NCI-H1105 treated with DMSO at 0.1 percent for 48 hours (cell line): ENCODE measurements at regions not wholly inside any gene's neighbourhood (a gene's known extent, or its start where the extent isn't known, plus 50 kb on each side); places are given as distances from the start of the nearest gene placed in this dataset.
A peak's percentile ranks its signal among the peaks of the same experiment; 100 is the strongest.

ENCODE experiments used
- DNase-seq: peaks from one replicate; lab custom pipeline; 2025; lab: John Stamatoyannopoulos, UW

DNA sequence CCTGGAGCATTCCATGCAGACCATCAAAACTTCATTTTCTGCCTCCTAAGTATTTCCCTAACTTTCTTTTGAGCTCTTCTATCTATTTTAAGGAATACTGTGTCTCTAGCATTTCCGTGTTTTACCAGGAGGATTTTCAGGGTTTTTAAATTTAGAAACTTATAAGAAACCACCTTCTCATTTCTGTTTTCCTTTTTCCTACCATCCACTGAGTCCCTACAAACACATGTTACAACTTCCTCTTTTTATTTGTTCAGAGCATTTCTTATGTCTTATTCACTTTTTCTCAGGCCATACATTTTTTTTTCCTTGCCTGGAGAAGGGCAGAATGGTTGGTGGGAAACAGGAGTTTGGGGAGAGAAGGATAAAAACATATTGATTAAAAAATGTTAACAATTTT, 130.0 kb upstream of the BMP5 start:
- DNase-seq, result no peak

GRCh38 chr6:56004426-56004825, 129.0 kb upstream of the BMP5 start:
- no peak for DNase-seq

- no peak for DNase-seq
Measured at GRCh38 chr6:56003616-56004015, 128.2 kb upstream of the BMP5 start.

GRCh38 chr6:56002336-56002735, 126.9 kb upstream of the BMP5 start:
- DNase-seq, result no peak

DNA sequence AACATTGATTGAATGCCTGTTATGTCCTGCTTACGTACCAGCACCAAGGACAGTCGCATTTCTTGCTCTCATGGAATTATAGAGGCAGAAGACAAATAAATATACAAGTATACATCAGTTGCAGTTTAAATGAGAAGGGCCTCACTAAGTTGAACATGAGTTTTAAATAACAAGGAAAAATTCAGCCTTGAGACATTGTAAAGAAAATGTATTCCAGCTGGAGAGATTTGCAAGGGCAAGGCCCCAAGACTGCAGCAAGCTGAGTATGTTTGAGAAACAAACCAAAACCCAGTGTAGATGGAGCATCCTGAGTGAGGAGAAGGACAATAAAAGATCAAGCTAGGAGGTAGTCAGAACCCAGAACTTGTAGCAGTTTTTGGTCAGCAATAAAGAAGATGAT, 123.2 kb upstream of the BMP5 start:
- no peak for DNase-seq

DNA sequence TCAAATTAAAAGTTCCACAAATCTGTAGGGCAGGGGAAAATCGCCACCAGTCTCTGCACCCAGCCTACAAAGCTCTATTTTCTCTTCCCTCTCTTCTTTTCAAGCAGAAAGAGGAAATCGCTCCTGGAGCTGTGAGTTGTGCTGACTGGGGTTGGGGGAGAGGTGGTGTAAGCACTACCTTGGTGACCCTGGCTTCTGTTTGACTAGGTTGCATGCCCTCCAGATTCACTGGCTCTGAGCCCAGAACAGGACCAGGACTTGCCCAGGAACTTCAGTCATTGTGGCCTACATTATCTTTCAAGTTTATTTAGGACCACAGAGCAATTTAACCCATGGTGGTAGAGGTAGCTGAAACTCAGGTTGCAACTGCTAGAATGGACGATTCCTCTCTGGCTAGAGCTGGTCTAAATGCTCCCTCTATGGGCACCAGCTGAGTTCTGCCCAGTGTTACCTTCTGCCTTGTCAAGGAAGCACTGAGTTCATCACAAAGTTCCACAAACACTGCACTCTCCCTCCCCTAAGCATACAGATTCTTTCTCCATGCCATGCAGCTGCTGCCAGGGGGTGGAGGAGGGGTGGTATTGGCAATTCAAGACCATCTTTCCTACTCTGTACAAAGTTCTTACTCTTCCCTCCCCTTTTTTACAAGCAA, 122.0 kb upstream of the BMP5 start:
- no peak for DNase-seq

DNA sequence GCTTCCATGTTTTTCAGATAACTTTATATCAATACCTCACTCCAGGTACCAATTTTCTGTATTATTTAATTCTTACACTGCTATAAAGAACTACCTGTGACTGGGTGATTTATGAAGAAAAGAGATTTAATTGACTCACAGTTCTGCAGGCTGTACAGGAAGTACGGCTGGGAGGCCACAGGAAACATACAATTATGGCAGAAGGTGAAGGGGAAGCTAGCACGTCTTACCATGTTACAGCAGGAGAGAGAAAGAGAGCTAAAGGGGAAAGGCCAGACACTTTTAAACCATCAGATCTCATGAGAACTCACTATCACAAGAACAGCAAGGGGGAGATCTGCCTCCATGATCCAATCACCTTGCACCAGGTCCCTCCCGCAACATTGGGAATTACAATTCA, 119.1 kb upstream of the BMP5 start:
- no peak for DNase-seq

DNA sequence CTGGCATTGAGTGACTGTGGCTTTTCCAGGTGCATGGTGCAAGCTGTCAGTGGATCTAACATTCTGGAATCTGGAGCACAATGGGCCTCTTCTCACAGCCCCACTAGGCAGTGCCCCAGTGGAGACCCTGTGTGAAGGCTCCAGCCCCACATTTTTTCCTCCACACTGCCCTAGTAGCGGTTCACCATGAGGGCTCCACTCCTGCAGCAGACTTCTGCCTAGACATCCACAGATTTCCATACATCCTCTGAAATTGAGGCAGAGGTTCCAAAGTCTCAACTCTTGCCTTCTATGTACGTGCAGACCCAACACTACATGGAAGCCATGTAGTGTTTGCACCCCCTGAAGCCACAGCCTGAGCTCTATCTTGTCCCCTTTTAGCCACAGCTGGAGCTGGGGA, 118.0 kb upstream of the BMP5 start:
- no peak for DNase-seq

DNA sequence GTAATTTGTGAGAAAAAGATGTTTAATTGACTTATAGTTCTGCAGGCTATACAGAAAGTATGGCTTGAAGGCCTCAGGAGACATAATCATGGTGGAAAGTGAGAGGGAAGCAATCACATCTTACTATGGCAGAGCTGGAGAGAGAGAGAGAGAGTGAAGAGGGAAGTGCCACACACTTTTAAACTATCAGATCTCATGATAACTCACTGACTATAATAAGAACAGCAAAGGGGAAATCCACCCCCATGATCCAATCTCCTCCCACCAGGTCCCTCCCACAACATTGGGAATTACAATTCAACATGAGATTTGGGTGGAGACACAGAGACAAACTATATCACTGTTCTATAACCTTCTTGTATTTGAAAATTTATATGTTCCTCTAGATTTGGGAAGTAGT, 117.2 kb upstream of the BMP5 start:
- DNase-seq, result no peak

GRCh38 chr6:55985309-55985708, 109.9 kb upstream of the BMP5 start:
- no peak for DNase-seq

DNA sequence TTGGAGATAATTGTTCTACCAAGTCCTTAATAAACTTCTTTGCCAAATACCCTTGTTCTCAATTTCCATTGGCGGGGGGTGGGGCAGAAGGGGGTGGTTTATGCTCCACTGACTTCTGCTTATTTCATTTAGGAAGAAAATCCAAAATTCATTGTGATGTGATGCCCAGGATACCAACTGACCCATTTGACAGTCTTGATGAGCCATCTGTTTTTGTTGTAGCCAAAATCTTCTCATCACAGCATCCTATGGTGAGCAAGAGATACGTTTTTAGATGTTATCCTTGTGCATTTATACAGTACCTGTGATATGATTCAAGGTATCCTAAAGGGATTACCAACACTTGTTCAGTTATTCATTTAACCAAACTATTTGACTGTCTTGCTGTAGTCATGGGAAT, 108.5 kb upstream of the BMP5 start:
- DNase-seq, result no peak

- DNase-seq, result no peak
Measured at GRCh38 chr6:55981660-55982059, 106.3 kb upstream of the BMP5 start.

- DNase-seq, result peak; percentile 43
Measured at GRCh38 chr6:55980627-55981211, 105.3 kb upstream of the BMP5 start.

DNA sequence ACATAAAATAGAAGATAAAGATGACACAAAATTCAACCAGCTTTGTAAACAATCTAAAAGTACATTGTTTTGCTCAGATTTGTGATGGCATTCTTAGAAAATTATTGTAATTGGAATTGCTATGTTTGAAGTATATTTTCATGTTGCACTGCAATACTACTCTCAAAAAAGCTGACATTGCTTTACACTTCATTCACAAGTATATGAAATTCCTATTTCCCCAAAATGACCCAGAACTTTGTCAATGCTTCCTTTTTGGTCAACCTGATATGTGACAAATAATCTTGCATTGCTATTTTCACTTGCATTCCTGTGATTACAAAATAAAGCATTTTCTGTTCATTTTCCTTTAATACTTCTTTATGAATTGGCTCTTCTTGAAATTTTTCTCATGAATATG, 104.1 kb upstream of the BMP5 start:
- DNase-seq, result no peak

- no peak for DNase-seq
Measured at GRCh38 chr6:55977959-55978665, 102.7 kb upstream of the BMP5 start.

GRCh38 chr6:55974688-55975087, 99.3 kb upstream of the BMP5 start:
- DNase-seq, result no peak

DNA sequence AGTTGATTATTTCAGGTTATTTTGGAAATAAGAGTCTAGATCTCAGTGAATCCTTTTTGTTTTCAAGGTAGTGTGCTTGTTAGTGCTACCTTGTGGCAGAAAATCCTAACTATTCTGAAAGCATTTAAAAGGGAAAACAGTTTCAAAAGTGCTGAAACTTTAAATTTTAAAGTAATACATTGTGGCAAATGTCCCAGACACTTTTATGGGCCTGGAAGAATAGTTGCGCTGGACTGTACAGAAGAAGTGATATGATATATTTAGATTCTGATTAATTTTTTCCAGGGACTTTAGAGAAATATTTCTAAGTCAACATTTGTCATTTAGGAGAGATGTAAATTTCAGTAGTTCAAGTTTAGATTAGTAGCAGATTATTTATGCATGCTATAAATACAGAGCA, 96.7 kb upstream of the BMP5 start:
- DNase-seq, result no peak

- no peak for DNase-seq
Measured at GRCh38 chr6:55969526-55969925, 94.1 kb upstream of the BMP5 start.

DNA sequence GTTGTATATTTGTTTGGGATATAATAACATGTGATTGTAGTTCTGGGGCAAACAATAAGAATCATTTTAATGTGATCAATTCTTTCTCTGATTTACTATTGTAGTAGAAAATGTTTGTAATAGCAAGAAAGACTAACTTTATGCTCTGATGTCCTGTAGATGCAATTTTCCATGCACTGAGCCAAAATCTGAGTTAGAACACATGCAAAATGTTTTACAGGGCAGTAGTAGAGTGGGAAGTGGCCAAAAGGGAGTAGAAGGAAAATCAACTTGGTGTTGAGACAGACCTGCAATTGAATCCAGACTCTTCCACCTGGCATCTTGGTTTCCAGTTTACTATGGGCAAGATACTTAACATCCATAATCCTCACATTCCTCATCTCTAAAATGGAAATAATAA, 93.5 kb upstream of the BMP5 start:
- DNase-seq, result no peak

GRCh38 chr6:55964136-55964535, 88.7 kb upstream of the BMP5 start:
- DNase-seq, result no peak

DNA sequence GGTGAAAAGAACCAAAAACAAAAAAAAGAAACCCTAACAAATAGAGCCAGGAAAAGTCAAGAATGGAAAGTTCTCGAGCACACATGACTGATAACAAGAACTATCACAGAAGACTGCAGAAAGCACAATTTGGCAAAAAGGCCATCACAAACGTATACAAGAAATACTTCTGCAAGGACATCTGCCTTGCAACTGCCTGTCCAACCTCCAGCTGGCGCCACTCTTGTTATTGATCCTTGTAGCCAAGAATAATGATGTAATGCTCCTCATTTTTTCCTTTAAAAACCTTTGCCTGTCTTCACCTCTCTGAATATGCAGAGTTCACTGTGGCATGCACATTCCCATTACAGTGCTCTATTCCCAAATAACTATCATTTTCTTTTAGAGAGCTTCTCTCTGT, 87.9 kb upstream of the BMP5 start:
- no peak for DNase-seq

DNA sequence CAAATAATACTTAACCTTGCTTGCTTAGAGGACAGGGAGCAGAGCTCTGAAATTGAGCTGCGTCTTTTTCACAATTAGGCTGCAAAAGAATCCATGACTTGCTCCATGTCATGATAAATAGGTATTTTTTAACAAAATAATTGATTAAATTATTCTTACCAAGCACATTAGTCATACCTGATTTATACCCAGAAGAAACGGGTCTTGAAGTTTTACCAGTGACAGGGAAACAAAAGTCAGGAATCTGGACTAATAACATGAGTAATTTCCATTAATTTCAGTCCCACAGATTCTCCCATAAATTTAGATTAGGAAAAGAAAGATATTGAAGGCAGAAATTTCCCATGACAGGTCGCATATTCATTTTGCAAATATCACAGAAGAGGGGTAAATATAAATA, 85.0 kb upstream of the BMP5 start:
- no peak for DNase-seq

GRCh38 chr6:55958790-55959189, 83.4 kb upstream of the BMP5 start:
- DNase-seq, result no peak

GRCh38 chr6:55957961-55958422, 82.6 kb upstream of the BMP5 start:
- DNase-seq, result no peak
